Activated naive CD4-positive, alpha-beta T cell treated with anti-CD3 and anti-CD28 coated beads for 36 hours (primary cell): ENCODE measurements at regions not wholly inside any gene's neighbourhood (a gene's known extent, or its start where the extent isn't known, plus 50 kb on each side); places are given as distances from the start of the nearest gene placed in this dataset.

ENCODE experiments used
- CTCF ChIA-PET: fragments of 350-600 bp; sonication (Branson Sonifier 250); formaldehyde crosslinking; loops from one replicate; lab custom pipeline; 2021; ENCODE audit warnings: antibody characterized with exemption; lab: Charles Lee
- DNase-seq: peaks from one replicate; pipeline ENCODE4 v3.0.0-alpha.2; 2020
- H3K27ac Mint-ChIP-seq: one replicate; pipeline ENCODE4 v1.8.0; 2021; ENCODE audit warnings: mild to moderate bottlenecking, mixed read lengths
- H3K27me3 Mint-ChIP-seq: one replicate; pipeline ENCODE4 v1.8.0; 2021; ENCODE audit warnings: low read depth, mixed read lengths
- H3K36me3 Mint-ChIP-seq: one replicate; pipeline ENCODE4 v1.8.0; 2021; ENCODE audit warnings: low read depth, mixed read lengths
- H3K4me1 Mint-ChIP-seq: one replicate; pipeline ENCODE4 v1.8.0; 2021; ENCODE audit warnings: low read depth, mixed read lengths
- H3K4me3 Mint-ChIP-seq: one replicate; pipeline ENCODE4 v1.8.0; 2021; ENCODE audit warnings: mild to moderate bottlenecking, moderate library complexity, mixed read lengths
- H3K9me3 Mint-ChIP-seq: one replicate; pipeline ENCODE4 v1.8.0; 2021; ENCODE audit warnings: mixed read lengths
- intact Hi-C: fragments of 100-400 bp; cut with micrococcal nuclease; formaldehyde crosslinking; loops from one replicate; pipeline ENCODE4 v1.15.1; 2023

- H3K36me3 Mint-ChIP-seq = no peaks in the 10 kb centered on the region
- H3K9me3 Mint-ChIP-seq = no peaks in the 10 kb centered on the region
- H3K27me3 Mint-ChIP-seq = peaks cover 22% of the 10 kb centered on the region
- CTCF ChIA-PET = no interaction called here
- H3K27ac Mint-ChIP-seq = no peak overlapping the region
- no peak for DNase-seq
- H3K4me1 Mint-ChIP-seq = no peaks in the 10 kb centered on the region
- intact Hi-C loops = no loop called here
- no peak overlapping the region for H3K4me3 Mint-ChIP-seq
Measured at GRCh38 chr10:44465401-44466115, 80.7 kb upstream of the CXCL12 start.

DNA sequence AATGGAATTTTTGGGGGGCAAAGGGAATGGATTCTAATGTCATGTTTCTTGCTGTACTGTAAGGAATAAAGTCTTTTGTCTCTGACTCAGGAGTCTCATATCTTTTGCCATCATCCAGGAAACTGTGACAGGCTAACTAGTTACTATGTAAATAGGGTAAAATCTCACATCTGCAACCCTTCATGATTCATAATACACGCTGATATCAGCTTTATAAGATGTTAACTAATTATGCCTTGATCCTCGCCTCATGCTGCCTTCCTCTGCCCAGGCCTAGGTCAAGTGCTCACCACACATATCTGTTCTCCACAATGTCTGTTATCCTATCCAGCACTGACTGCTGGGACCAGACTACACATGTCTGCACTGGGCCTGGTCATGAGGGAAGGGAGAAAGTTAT, 81.3 kb upstream of the CXCL12 start:
- CTCF ChIA-PET = no interaction called here
- no peak overlapping the region for H3K27ac Mint-ChIP-seq
- no peak for DNase-seq
- no peak overlapping the region for H3K4me3 Mint-ChIP-seq
- H3K36me3 Mint-ChIP-seq = no peaks in the 10 kb centered on the region
- no peaks in the 10 kb centered on the region for H3K9me3 Mint-ChIP-seq
- H3K4me1 Mint-ChIP-seq = no peaks in the 10 kb centered on the region
- intact Hi-C loops = no loop called here
- H3K27me3 Mint-ChIP-seq = peaks cover 22% of the 10 kb centered on the region

- Mint-ChIP-seq H3K27ac (no peak overlapping the region), H3K4me1 (no peaks in the 10 kb centered on the region)
Measured at GRCh38 chr10:44467090-44467489, 82.2 kb upstream of the CXCL12 start.

GRCh38 chr10:44467900-44468299, 83.0 kb upstream of the CXCL12 start:
- no peak overlapping the region for H3K27ac Mint-ChIP-seq
- CTCF ChIA-PET = no interaction called here

More at GRCh38 chr10:44467090-44467489, 82.2 kb upstream of the CXCL12 start:
- no peaks in the 10 kb centered on the region for H3K36me3 Mint-ChIP-seq
- no peak for DNase-seq
- peaks cover 22% of the 10 kb centered on the region for H3K27me3 Mint-ChIP-seq
- CTCF ChIA-PET = no interaction called here
- intact Hi-C loops = no loop called here
- no peak overlapping the region for H3K4me3 Mint-ChIP-seq
- H3K9me3 Mint-ChIP-seq = no peaks in the 10 kb centered on the region

GRCh38 chr10:44468525-44468924, 83.6 kb upstream of the CXCL12 start:
- DNase-seq = no peak
- Mint-ChIP-seq H3K27ac (no peak overlapping the region), H3K36me3 (no peaks in the 10 kb centered on the region), H3K27me3 (peaks cover 22% of the 10 kb centered on the region), H3K4me3 (no peak overlapping the region), H3K4me1 (no peaks in the 10 kb centered on the region), H3K9me3 (no peaks in the 10 kb centered on the region)
- CTCF ChIA-PET = no interaction called here
- intact Hi-C loops = no loop called here

More at GRCh38 chr10:44467900-44468299, 83.0 kb upstream of the CXCL12 start:
- intact Hi-C loops = no loop called here
- Mint-ChIP-seq H3K27me3 (peaks cover 22% of the 10 kb centered on the region), H3K4me1 (no peaks in the 10 kb centered on the region), H3K36me3 (no peaks in the 10 kb centered on the region), H3K4me3 (no peak overlapping the region), H3K9me3 (no peaks in the 10 kb centered on the region)
- DNase-seq = no peak

DNA sequence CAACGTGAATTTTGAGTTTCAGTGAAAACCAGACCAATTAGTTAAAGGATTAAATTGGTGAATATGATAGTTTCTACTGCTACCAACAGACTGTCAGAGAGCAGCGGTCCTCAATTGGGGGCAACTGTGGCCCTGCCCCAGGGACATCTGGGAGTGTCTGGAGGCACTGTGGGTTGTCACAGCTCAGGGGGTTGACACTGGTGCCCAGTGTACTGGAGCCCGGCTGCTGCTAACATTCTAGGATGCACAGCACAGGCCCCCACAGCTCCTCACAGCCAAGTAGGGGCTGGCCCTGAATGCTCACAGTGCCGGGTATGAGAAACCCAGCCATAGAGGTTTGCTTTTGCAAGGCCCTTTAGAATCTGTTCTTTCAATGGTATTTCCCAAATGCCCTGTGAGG, 84.1 kb upstream of the CXCL12 start:
- H3K27me3 Mint-ChIP-seq = peaks cover 20% of the 10 kb centered on the region
- intact Hi-C loops = no loop called here
- H3K4me1 Mint-ChIP-seq = no peaks in the 10 kb centered on the region
- CTCF ChIA-PET = no interaction called here
- no peak for DNase-seq
- no peak overlapping the region for H3K27ac Mint-ChIP-seq
- H3K36me3 Mint-ChIP-seq = no peaks in the 10 kb centered on the region
- H3K9me3 Mint-ChIP-seq = no peaks in the 10 kb centered on the region
- no peak overlapping the region for H3K4me3 Mint-ChIP-seq

GRCh38 chr10:44470784-44471183, 85.9 kb upstream of the CXCL12 start:
- H3K4me3 Mint-ChIP-seq = no peak overlapping the region

DNA sequence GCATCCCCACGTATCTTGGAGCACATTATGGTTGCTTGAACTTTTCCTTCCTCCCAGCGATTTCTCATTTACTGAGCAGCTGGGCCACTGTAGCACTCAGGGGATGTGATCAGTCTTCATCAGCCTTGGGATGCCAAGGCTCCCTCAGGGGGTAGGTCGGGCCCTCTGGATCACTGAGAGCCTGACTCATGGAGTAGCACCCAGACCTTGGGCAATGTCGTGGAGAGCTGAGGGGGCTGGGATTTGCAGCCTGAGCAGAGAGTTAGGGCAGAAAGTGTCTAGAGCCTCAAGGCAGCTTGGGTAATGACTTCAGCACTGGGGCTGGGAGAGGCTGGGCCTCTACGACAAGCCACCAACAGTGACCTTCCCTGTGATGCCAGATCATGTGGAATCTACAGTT, 86.5 kb upstream of the CXCL12 start:
- intact Hi-C loops = no loop called here
- H3K27me3 Mint-ChIP-seq = peaks cover 12% of the 10 kb centered on the region
- no peak overlapping the region for H3K27ac Mint-ChIP-seq
- DNase-seq = no peak
- H3K36me3 Mint-ChIP-seq = no peaks in the 10 kb centered on the region
- CTCF ChIA-PET = no interaction called here
- H3K4me3 Mint-ChIP-seq = no peak overlapping the region
- H3K9me3 Mint-ChIP-seq = no peaks in the 10 kb centered on the region
- no peaks in the 10 kb centered on the region for H3K4me1 Mint-ChIP-seq

More at GRCh38 chr10:44470784-44471183, 85.9 kb upstream of the CXCL12 start:
- CTCF ChIA-PET = no interaction called here
- no peak for DNase-seq
- Mint-ChIP-seq H3K4me1 (no peaks in the 10 kb centered on the region), H3K27ac (no peak overlapping the region), H3K9me3 (no peaks in the 10 kb centered on the region), H3K36me3 (no peaks in the 10 kb centered on the region), H3K27me3 (peaks cover 15% of the 10 kb centered on the region)
- intact Hi-C loops = no loop called here

GRCh38 chr10:44473146-44473545, 88.2 kb upstream of the CXCL12 start:
- H3K4me3 Mint-ChIP-seq = no peak overlapping the region
- no peak overlapping the region for H3K27ac Mint-ChIP-seq
- DNase-seq = no peak
- intact Hi-C loops = no loop called here
- no peaks in the 10 kb centered on the region for H3K36me3 Mint-ChIP-seq
- H3K9me3 Mint-ChIP-seq = no peaks in the 10 kb centered on the region
- CTCF ChIA-PET = no interaction called here
- H3K4me1 Mint-ChIP-seq = no peaks in the 10 kb centered on the region
- H3K27me3 Mint-ChIP-seq = no peaks in the 10 kb centered on the region

GRCh38 chr10:44476409-44477045, 91.6 kb upstream of the CXCL12 start:
- CTCF ChIA-PET = no interaction called here
- H3K4me1 Mint-ChIP-seq = no peaks in the 10 kb centered on the region
- H3K27me3 Mint-ChIP-seq = peaks cover 7% of the 10 kb centered on the region
- no peak overlapping the region for H3K4me3 Mint-ChIP-seq
- peaks cover 2% of the 10 kb centered on the region for H3K9me3 Mint-ChIP-seq
- no peaks in the 10 kb centered on the region for H3K36me3 Mint-ChIP-seq
- H3K27ac Mint-ChIP-seq = no peak overlapping the region
- DNase-seq = no peak
- intact Hi-C loops = no loop called here

- CTCF ChIA-PET = no interaction called here
- H3K9me3 Mint-ChIP-seq = peaks cover 2% of the 10 kb centered on the region
- peaks cover 7% of the 10 kb centered on the region for H3K27me3 Mint-ChIP-seq
Measured at GRCh38 chr10:44477046-44477425, 92.1 kb upstream of the CXCL12 start.

GRCh38 chr10:44478040-44478439, 93.1 kb upstream of the CXCL12 start:
- Mint-ChIP-seq H3K36me3 (no peaks in the 10 kb centered on the region), H3K4me1 (no peaks in the 10 kb centered on the region), H3K27me3 (peaks cover 7% of the 10 kb centered on the region), H3K27ac (no peak overlapping the region), H3K4me3 (no peak overlapping the region), H3K9me3 (peaks cover 6% of the 10 kb centered on the region)
- CTCF ChIA-PET = no interaction called here
- intact Hi-C loops = no loop called here
- no peak for DNase-seq

More at GRCh38 chr10:44477046-44477425, 92.1 kb upstream of the CXCL12 start:
- no peak for DNase-seq
- Mint-ChIP-seq H3K36me3 (no peaks in the 10 kb centered on the region), H3K4me3 (no peak overlapping the region), H3K4me1 (no peaks in the 10 kb centered on the region), H3K27ac (no peak overlapping the region)
- intact Hi-C loops = no loop called here
